ENCODE measurements at regions not wholly inside any gene's neighbourhood (a gene's known extent, or its start where the extent isn't known, plus 50 kb on each side); places are given as distances from the start of the nearest gene placed in this dataset.

DNA sequence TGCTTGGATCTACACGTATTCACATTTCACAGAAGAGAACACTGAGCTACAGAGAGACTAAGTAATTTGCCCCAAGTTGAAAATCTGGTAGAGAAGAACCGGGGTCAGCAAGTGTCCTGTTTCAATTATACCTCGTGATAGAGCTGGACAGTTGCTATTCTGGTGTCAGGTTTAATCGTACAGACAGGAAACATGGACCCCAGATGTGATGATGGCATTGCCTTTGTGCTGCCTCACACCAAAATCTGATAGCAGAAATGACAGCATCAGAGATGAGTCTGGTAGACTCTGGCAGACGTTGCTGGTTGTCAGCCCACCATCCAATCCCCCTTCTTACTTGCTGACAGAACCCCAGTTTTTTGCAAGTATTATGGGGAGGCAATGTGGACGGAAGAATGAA, 112.1 kb upstream of the FOXF1 start:
- H3K4me3 ChIP-seq (ENCODE audit: low read depth, low read length), result no peak overlapping the region
- TF ChIP-seq, protein P1, sequence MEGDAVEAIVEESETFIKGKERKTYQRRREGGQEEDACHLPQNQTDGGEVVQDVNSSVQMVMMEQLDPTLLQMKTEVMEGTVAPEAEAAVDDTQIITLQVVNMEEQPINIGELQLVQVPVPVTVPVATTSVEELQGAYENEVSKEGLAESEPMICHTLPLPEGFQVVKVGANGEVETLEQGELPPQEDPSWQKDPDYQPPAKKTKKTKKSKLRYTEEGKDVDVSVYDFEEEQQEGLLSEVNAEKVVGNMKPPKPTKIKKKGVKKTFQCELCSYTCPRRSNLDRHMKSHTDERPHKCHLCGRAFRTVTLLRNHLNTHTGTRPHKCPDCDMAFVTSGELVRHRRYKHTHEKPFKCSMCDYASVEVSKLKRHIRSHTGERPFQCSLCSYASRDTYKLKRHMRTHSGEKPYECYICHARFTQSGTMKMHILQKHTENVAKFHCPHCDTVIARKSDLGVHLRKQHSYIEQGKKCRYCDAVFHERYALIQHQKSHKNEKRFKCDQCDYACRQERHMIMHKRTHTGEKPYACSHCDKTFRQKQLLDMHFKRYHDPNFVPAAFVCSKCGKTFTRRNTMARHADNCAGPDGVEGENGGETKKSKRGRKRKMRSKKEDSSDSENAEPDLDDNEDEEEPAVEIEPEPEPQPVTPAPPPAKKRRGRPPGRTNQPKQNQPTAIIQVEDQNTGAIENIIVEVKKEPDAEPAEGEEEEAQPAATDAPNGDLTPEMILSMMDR (IDR thresholded peaks at IDR 0.05; ENCODE audit: control insufficient read depth, extremely low read depth, insufficient read depth), result no peak
- DNase-seq (ENCODE audit: low read depth), result no peak

DNA sequence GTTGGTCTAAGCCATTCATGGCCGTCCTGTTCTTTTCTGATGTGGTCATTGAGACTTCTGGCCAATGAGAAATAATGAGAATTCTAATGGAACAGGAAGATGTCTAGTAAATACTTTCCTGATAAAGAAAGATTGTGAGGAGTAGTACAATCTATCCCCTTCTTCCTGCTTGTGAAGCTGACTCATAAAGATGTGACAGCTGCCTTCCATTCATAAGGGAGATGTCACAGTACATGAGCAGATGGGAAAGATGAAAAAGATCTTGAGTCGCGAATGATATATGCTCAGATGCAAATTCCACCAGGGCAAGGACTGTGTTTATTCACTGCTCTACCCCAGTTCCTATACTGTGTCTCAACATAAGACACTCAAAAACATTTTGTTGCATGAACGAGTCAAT, 111.7 kb upstream of the FOXF1 start:
- H3K4me3 ChIP-seq (ENCODE audit: low read depth, low read length), result no peak overlapping the region
- TF ChIP-seq, protein P1 (IDR thresholded peaks at IDR 0.05; ENCODE audit: control insufficient read depth, extremely low read depth, insufficient read depth), result no peak
- DNase-seq (ENCODE audit: low read depth), result no peak

DNA sequence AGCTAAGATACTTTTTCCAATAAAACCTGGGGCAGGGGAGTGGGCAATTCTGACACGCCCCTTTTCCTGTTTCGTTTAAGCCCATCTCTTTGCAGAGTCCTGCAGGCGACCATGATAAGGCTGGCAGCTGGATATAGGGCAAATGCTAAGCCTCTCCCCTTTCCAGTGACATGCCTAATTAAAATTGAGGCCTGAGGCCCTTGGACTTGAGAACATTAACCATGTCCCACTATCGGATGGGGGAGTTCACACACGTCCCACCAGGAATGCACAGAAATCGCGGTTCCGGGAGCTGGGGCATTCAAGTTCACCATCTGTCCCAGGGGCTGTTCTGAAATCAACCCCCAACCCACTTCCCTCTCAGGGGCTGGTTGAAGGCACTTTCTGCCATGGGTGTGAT, 109.2 kb upstream of the FOXF1 start:
- no peak for DNase-seq (ENCODE audit: low read depth)
- no peak overlapping the region for H3K4me3 ChIP-seq (ENCODE audit: low read depth, low read length)
- TF ChIP-seq, protein P1 (IDR thresholded peaks at IDR 0.05; ENCODE audit: control insufficient read depth, extremely low read depth, insufficient read depth), result no peak

DNA sequence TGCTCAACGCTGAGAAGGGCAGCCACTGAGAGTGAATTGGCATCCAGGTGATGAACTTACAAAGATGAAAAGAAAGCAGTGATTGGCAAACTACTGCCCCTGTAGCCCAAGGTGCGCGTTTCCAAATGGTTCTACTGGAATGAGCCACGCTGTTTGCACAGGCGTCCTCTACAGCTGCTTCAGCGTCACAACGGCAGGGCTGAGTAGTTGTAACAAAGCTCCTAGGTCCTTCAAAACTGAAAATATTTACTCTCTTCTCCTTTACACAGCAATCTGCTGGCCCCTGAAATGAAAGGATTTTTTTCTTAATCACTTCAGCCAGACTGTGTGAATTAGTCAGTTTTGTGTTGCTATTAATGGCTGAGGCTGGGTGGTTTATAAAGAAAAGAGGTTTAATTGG, 107.2 kb upstream of the FOXF1 start:
- TF ChIP-seq, protein P1 (IDR thresholded peaks at IDR 0.05; ENCODE audit: control insufficient read depth, extremely low read depth, insufficient read depth), result no peak
- no peak overlapping the region for H3K4me3 ChIP-seq (ENCODE audit: low read depth, low read length)
- DNase-seq (ENCODE audit: low read depth), result no peak

DNA sequence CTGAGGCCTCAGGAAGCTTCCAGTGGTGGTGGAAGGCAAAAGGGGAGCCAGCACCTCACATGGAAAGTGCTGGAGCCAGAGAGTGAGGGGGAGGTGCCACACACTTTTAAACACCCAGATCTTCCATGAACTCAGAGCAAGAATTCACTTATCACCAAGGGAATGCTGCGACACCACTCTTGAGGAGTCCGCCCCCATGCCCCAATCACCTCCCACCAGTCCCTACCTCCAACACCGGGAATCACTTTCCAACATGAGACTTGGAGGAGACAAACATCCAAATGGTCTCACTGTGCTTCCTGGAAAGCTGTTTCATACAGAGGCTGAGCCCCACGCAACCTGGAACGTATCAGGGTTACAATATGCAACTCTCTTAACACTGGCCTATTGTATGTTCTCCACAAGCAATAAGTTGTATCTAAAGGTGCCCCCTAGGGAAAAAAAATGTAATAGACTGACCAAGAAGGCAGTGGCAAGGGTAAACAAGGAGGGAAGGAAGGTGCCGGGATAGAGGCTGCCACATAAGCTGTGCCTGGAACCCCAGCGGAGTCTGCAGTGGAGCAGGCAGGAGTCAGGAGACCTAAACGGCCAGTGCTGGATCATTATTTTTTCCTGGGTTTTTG, 106.7 kb upstream of the FOXF1 start:
- DNase-seq (ENCODE audit: low read depth), result no peak
- no peak overlapping the region for H3K4me3 ChIP-seq (ENCODE audit: low read depth, low read length)
- TF ChIP-seq, protein P1 (IDR thresholded peaks at IDR 0.05; ENCODE audit: control insufficient read depth, extremely low read depth, insufficient read depth), result no peak

DNA sequence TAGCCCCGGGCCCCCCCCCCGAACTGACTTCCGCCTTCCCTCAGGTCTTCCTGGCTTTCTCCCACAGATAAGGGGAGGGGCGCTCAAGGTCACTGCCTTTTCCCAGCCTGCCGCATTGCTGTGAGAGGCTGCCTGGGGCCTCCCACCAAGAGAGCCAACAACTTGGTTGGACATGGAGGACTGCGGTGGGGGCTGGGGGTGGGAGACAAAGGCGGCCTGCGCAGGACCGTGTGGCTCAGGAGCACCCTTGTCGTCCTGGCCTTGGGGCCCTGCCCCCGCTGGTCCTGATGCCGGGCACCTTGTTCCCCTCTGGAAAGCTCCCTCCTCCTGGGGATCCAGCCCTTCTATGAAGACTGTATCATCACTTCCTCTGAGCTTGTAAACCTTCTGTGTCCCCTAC, 105.6 kb upstream of the FOXF1 start:
- DNase-seq (ENCODE audit: low read depth), result no peak
- H3K4me3 ChIP-seq (ENCODE audit: low read depth, low read length), result no peak overlapping the region
- TF ChIP-seq, protein P1 (IDR thresholded peaks at IDR 0.05; ENCODE audit: control insufficient read depth, extremely low read depth, insufficient read depth), result no peak

DNA sequence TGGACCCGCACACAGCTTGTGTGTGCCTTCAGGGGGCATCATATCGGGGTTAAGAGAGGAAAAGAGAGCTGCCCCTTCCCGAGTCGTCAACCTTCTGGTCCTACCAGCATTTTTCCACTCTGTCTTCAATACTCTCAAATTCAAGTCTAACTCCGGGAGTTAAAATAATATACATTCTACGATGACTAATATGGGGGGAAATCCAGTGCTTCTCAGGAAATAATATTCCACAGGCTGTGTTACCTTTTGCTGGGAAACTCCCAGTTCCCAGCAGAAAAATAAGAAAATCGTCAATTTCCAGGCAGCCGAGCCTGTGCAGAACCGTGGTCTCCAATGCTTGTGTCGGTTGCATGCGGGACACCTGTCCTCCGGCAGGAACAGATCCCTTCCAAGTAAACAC, 105.0 kb upstream of the FOXF1 start:
- no peak overlapping the region for H3K4me3 ChIP-seq (ENCODE audit: low read depth, low read length)
- TF ChIP-seq, protein P1 (IDR thresholded peaks at IDR 0.05; ENCODE audit: control insufficient read depth, extremely low read depth, insufficient read depth), result no peak
- no peak for DNase-seq (ENCODE audit: low read depth)
